Dendritic cell treated with granulocyte-macrophage colony-stimulating factor and Interleukin-4, amounts not matched to agents 40 ng/mL and 50 ng/mL, for 4 days (primary cell): ENCODE measurements at regions not wholly inside any gene's neighbourhood (a gene's known extent, or its start where the extent isn't known, plus 50 kb on each side); places are given as distances from the start of the nearest gene placed in this dataset.

Experiments used
- H3K27ac Mint-ChIP-seq: one replicate; pipeline ENCODE4 v1.8.0; 2022; ENCODE audit warnings: mild to moderate bottlenecking, mixed read lengths
- H3K27me3 Mint-ChIP-seq: one replicate; pipeline ENCODE4 v1.8.0; 2022; ENCODE audit warnings: mild to moderate bottlenecking, mixed read lengths
- H3K36me3 Mint-ChIP-seq: one replicate; pipeline ENCODE4 v1.8.0; 2022; ENCODE audit warnings: low read depth, mixed read lengths
- H3K4me1 Mint-ChIP-seq: one replicate; pipeline ENCODE4 v1.8.0; 2022; ENCODE audit warnings: low read depth, mixed read lengths
- H3K4me3 Mint-ChIP-seq: one replicate; pipeline ENCODE4 v1.8.0; 2022; ENCODE audit warnings: mild to moderate bottlenecking, moderate library complexity, mixed read lengths
- H3K9me3 Mint-ChIP-seq: one replicate; pipeline ENCODE4 v1.8.0; 2022; ENCODE audit warnings: mixed read lengths
- intact Hi-C: fragments of 100-400 bp; cut with micrococcal nuclease; formaldehyde crosslinking; loops from one replicate; pipeline ENCODE4 v1.15.0; 2022

GRCh38 chr11:16410479-16410878 is 54.1 kb upstream of the SOX6 start:
- Mint-ChIP-seq H3K4me1 (no peaks in the 10 kb centered on the region), H3K27me3 (no peaks in the 10 kb centered on the region), H3K9me3 (no peaks in the 10 kb centered on the region), H3K36me3 (no peaks in the 10 kb centered on the region), H3K4me3 (no peak overlapping the region), H3K27ac (no peak overlapping the region)
- intact Hi-C loops = no loop called here

GRCh38 chr11:16408619-16409018 is 52.3 kb upstream of the SOX6 start:
- no peak overlapping the region for H3K27ac Mint-ChIP-seq
- H3K4me3 Mint-ChIP-seq = no peak overlapping the region
- intact Hi-C loops = no loop called here
- no peaks in the 10 kb centered on the region for H3K4me1 Mint-ChIP-seq
- H3K27me3 Mint-ChIP-seq = no peaks in the 10 kb centered on the region
- H3K36me3 Mint-ChIP-seq = no peaks in the 10 kb centered on the region
- no peaks in the 10 kb centered on the region for H3K9me3 Mint-ChIP-seq

GRCh38 chr11:16406226-16406625 is 49.9 kb upstream of the SOX6 start:
- Mint-ChIP-seq H3K4me3 (no peak overlapping the region), H3K9me3 (no peaks in the 10 kb centered on the region), H3K4me1 (no peaks in the 10 kb centered on the region), H3K27me3 (no peaks in the 10 kb centered on the region), H3K36me3 (no peaks in the 10 kb centered on the region), H3K27ac (no peak overlapping the region)
- intact Hi-C loops = no loop called here
